ENCODE measurements at regions not wholly inside any gene's neighbourhood (a gene's known extent, or its start where the extent isn't known, plus 50 kb on each side); places are given as distances from the start of the nearest gene placed in this dataset.

- TF ChIP-seq EZH2 (IDR thresholded peaks at IDR 0.05) (no peak), POLR2AphosphoS5 (IDR thresholded peaks at IDR 0.05; ENCODE audit: borderline replicate concordance, low read depth, low read length) (no peak), FOXP2 (optimal IDR thresholded peaks at IDR 0.05; ENCODE audit: control extremely low read depth, extremely low read length, insufficient read depth) (no peak)
These were observed 428.0 kb upstream of the TRPC7 start for GRCh38 chr5:136793300-136793699.

All from SK-N-MC (cell line).